Thyroid gland (tissue), 4 donors: ENCODE measurements at regions not wholly inside any gene's neighbourhood (a gene's known extent, or its start where the extent isn't known, plus 50 kb on each side); places are given as distances from the start of the nearest gene placed in this dataset.
A peak's percentile ranks its signal among the peaks of the same experiment; 100 is the strongest.

Experiments used
- DNase-seq, 2 donors: peaks; one replicate each; pipeline ENCODE4 v3.0.0-alpha.2; 2019
- H3K27ac ChIP-seq, 3 donors: fragments of 200-600 bp; sonication (generic); 1 replicate in 2 of 3; 2 replicates in 1 of 3; pipeline ENCODE4 v1.5.1; 2016 to 2019; ENCODE audit warnings: mild to moderate bottlenecking in 1 of 3, moderate library complexity in 1 of 3
- H3K27me3 ChIP-seq: fragments of 200-600 bp; sonication (generic); one replicate; pipeline ENCODE4 v1.5.1; 2019
- H3K36me3 ChIP-seq, 2 donors: fragments of 200-600 bp; sonication (generic); one replicate each; pipeline ENCODE4 v1.5.1; 2016 to 2019
- H3K4me1 ChIP-seq, 2 donors: fragments of 200-600 bp; sonication (generic); one replicate each; pipeline ENCODE4 v1.5.1; 2017 to 2019
- H3K4me3 ChIP-seq, 3 donors: fragments of 200-600 bp; sonication (generic); replicated peaks in 1 of 3; 1 replicate in 2 of 3; 2 replicates in 1 of 3; pipeline ENCODE4 v1.5.1; 2016; ENCODE audit warnings: mild to moderate bottlenecking in 1 of 3
- H3K9me3 ChIP-seq: fragments of 200-600 bp; sonication (generic); one replicate; pipeline ENCODE4 v1.5.1; 2017
- CTCF ChIP-seq, 6 experiments: fragments of 200-600 bp in 3 of 6; fragments of 450-650 bp in 3 of 6; sonication (generic) in 3 of 6; IDR thresholded peaks; one replicate each; pipeline ENCODE4 v1.5.1; 2016 to 2019; ENCODE audit warnings: antibody characterized with exemption in 6 of 6, mild to moderate bottlenecking in 2 of 6, inconsistent platforms in 1 of 6, moderate library complexity in 1 of 6
- POLR2A ChIP-seq, 2 donors: fragments of 450-650 bp; IDR thresholded peaks; one replicate each; pipeline ENCODE4 v1.6.1; 2017; ENCODE audit warnings: antibody characterized with exemption in 2 of 2, mild to moderate bottlenecking in 2 of 2, moderate library complexity in 1 of 2
- WGBS, 2 donors: methylation state at CpG; one replicate each; pipeline ENCODE4 v1.1.5; 2017; 5-methylcytosine and 5-hydroxymethylcytosine counted together
- intact Hi-C: fragments of 100-400 bp; cut with DNase I; formaldehyde crosslinking; loops from one replicate; pipeline ENCODE4 v1.15.1; 2023

- intact Hi-C loops, result no loop called here
- H3K27ac ChIP-seq, result no peak overlapping the region
- no peak for TF ChIP-seq CTCF (IDR thresholded peaks at IDR 0.05)
Measured at GRCh38 chr7:94247970-94248369, 146.7 kb upstream of the COL1A2 start.

GRCh38 chr7:94249631-94250030, 145.1 kb upstream of the COL1A2 start:
- H3K4me1 ChIP-seq, result peaks cover 4 to 7% of the 10 kb centered on the region in 2 donors
- no peak for TF ChIP-seq CTCF (IDR thresholded peaks at IDR 0.05)
- no peak for TF ChIP-seq POLR2A (IDR thresholded peaks at IDR 0.05)
- H3K27ac ChIP-seq, result no peak overlapping the region
- no peaks in the 10 kb centered on the region for H3K36me3 ChIP-seq
- intact Hi-C loops, result no loop called here
- H3K9me3 ChIP-seq, result no peaks in the 10 kb centered on the region
- H3K27me3 ChIP-seq, result no peaks in the 10 kb centered on the region
- H3K4me3 ChIP-seq, result no peak overlapping the region
- DNase-seq, result no peak
- WGBS, 2 donors, result 69 to 79% methylated on average over 3 of the region's 3 CpGs

More at GRCh38 chr7:94247970-94248369, 146.7 kb upstream of the COL1A2 start:
- Histone ChIP-seq H3K4me3 (no peak overlapping the region), H3K36me3 (no peaks in the 10 kb centered on the region), H3K9me3 (no peaks in the 10 kb centered on the region), H3K27me3 (no peaks in the 10 kb centered on the region), H3K4me1 (peaks cover 4 to 7% of the 10 kb centered on the region in 2 donors)
- no peak for DNase-seq

GRCh38 chr7:94250124-94250523, 144.6 kb upstream of the COL1A2 start:
- no peaks in the 10 kb centered on the region for H3K36me3 ChIP-seq
- TF ChIP-seq CTCF (IDR thresholded peaks at IDR 0.05), result no peak
- TF ChIP-seq POLR2A (IDR thresholded peaks at IDR 0.05), result no peak
- no peaks in the 10 kb centered on the region for H3K9me3 ChIP-seq
- no peak overlapping the region for H3K27ac ChIP-seq
- no peaks in the 10 kb centered on the region for H3K27me3 ChIP-seq
- peaks cover 4 to 7% of the 10 kb centered on the region in 2 donors for H3K4me1 ChIP-seq
- no peak overlapping the region for H3K4me3 ChIP-seq
- WGBS, 2 donors, result 88 to 89% methylated on average over 2 of the region's 2 CpGs
- intact Hi-C loops, result no loop called here
- DNase-seq, result no peak

- WGBS, 2 donors, result 38 to 42% methylated on average over 1 of the region's 1 CpG
Measured at GRCh38 chr7:94250987-94251386, 143.7 kb upstream of the COL1A2 start.

GRCh38 chr7:94252124-94252523, 142.6 kb upstream of the COL1A2 start:
- peaks cover 2 to 4% of the 10 kb centered on the region in 2 donors for H3K4me1 ChIP-seq
- intact Hi-C loops, result no loop called here
- no peaks in the 10 kb centered on the region for H3K9me3 ChIP-seq
- WGBS, 2 donors, result 86 to 92% methylated on average over 1 of the region's 1 CpG
- H3K36me3 ChIP-seq, result no peaks in the 10 kb centered on the region
- no peak overlapping the region for H3K4me3 ChIP-seq
- no peak overlapping the region for H3K27ac ChIP-seq
- no peak for TF ChIP-seq CTCF (IDR thresholded peaks at IDR 0.05)
- TF ChIP-seq POLR2A (IDR thresholded peaks at IDR 0.05), result no peak
- H3K27me3 ChIP-seq, result no peaks in the 10 kb centered on the region
- DNase-seq, result no peak

More at GRCh38 chr7:94250987-94251386, 143.7 kb upstream of the COL1A2 start:
- DNase-seq, result peak in 1 of 2 donors; percentile 1
- Histone ChIP-seq H3K4me1 (peaks cover 4 to 7% of the 10 kb centered on the region in 2 donors), H3K27me3 (no peaks in the 10 kb centered on the region), H3K4me3 (no peak overlapping the region), H3K27ac (no peak overlapping the region), H3K36me3 (no peaks in the 10 kb centered on the region), H3K9me3 (no peaks in the 10 kb centered on the region)
- intact Hi-C loops, result no loop called here
- no peak for TF ChIP-seq CTCF (IDR thresholded peaks at IDR 0.05)
- no peak for TF ChIP-seq POLR2A (IDR thresholded peaks at IDR 0.05)
